ENCODE measurements at regions not wholly inside any gene's neighbourhood (a gene's known extent, or its start where the extent isn't known, plus 50 kb on each side); places are given as distances from the start of the nearest gene placed in this dataset.

DNA sequence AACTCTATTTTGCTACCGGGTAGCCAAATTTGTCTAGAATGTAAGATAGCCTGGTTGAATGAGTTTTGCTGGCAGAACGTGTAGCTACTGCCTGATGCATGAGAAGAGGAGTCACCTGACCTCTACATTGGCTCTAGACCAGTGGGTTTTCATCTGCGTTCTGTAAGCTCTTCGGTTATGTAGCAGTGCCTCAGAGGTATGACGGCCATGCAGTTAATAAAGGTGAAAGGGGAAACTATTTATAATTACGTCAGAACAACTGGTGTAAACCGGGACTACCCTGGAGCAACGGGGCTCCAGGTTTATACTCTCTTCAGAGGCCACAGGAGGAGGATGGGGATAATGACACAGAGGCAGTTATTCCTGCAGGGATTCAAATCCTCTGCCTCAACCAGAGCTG lies 173.4 kb upstream of the KITLG start:
- TF ChIP-seq, protein P1, sequence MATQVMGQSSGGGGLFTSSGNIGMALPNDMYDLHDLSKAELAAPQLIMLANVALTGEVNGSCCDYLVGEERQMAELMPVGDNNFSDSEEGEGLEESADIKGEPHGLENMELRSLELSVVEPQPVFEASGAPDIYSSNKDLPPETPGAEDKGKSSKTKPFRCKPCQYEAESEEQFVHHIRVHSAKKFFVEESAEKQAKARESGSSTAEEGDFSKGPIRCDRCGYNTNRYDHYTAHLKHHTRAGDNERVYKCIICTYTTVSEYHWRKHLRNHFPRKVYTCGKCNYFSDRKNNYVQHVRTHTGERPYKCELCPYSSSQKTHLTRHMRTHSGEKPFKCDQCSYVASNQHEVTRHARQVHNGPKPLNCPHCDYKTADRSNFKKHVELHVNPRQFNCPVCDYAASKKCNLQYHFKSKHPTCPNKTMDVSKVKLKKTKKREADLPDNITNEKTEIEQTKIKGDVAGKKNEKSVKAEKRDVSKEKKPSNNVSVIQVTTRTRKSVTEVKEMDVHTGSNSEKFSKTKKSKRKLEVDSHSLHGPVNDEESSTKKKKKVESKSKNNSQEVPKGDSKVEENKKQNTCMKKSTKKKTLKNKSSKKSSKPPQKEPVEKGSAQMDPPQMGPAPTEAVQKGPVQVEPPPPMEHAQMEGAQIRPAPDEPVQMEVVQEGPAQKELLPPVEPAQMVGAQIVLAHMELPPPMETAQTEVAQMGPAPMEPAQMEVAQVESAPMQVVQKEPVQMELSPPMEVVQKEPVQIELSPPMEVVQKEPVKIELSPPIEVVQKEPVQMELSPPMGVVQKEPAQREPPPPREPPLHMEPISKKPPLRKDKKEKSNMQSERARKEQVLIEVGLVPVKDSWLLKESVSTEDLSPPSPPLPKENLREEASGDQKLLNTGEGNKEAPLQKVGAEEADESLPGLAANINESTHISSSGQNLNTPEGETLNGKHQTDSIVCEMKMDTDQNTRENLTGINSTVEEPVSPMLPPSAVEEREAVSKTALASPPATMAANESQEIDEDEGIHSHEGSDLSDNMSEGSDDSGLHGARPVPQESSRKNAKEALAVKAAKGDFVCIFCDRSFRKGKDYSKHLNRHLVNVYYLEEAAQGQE (IDR thresholded peaks at IDR 0.05; ENCODE audit: low read depth, low read length), result no peak
- no peak for TF ChIP-seq CTCF (IDR thresholded peaks at IDR 0.05)
- no peak for TF ChIP-seq CHD2 (IDR thresholded peaks at IDR 0.05; ENCODE audit: low read length, partially characterized antibody)
- TF ChIP-seq FOXJ3 (CRISPR knock-in tag; IDR thresholded peaks at IDR 0.05), result no peak
- no peak for TF ChIP-seq EZH2phosphoT487 (IDR thresholded peaks at IDR 0.05; ENCODE audit: borderline replicate concordance, low read depth)
- no peak for TF ChIP-seq EP300 (IDR thresholded peaks at IDR 0.05; ENCODE audit: borderline replicate concordance in 1 of 2, low read depth in 1 of 2, low read length in 1 of 2)
- TF ChIP-seq JUND (IDR thresholded peaks at IDR 0.05), result no peak
- no peak for TF ChIP-seq RFX5 (IDR thresholded peaks at IDR 0.05; ENCODE audit: low read length)
- no peak for TF ChIP-seq RAD21 (IDR thresholded peaks at IDR 0.05; ENCODE audit: low read length)
- TF ChIP-seq POLR2AphosphoS5 (IDR thresholded peaks at IDR 0.05; ENCODE audit: low read depth, low read length), result no peak
- TF ChIP-seq USF2 (IDR thresholded peaks at IDR 0.05; ENCODE audit: borderline replicate concordance, low read depth, low read length), result no peak
- TF ChIP-seq FOXM1 (IDR thresholded peaks at IDR 0.05; ENCODE audit: low read depth), result no peak
- TF ChIP-seq, protein P2, sequence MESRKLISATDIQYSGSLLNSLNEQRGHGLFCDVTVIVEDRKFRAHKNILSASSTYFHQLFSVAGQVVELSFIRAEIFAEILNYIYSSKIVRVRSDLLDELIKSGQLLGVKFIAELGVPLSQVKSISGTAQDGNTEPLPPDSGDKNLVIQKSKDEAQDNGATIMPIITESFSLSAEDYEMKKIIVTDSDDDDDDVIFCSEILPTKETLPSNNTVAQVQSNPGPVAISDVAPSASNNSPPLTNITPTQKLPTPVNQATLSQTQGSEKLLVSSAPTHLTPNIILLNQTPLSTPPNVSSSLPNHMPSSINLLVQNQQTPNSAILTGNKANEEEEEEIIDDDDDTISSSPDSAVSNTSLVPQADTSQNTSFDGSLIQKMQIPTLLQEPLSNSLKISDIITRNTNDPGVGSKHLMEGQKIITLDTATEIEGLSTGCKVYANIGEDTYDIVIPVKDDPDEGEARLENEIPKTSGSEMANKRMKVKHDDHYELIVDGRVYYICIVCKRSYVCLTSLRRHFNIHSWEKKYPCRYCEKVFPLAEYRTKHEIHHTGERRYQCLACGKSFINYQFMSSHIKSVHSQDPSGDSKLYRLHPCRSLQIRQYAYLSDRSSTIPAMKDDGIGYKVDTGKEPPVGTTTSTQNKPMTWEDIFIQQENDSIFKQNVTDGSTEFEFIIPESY (IDR thresholded peaks at IDR 0.05; ENCODE audit: borderline replicate concordance, low read depth), result no peak
- TF ChIP-seq SMC3 (IDR thresholded peaks at IDR 0.05; ENCODE audit: low read depth, low read length), result no peak
